ENCODE measurements at regions not wholly inside any gene's neighbourhood (a gene's known extent, or its start where the extent isn't known, plus 50 kb on each side); places are given as distances from the start of the nearest gene placed in this dataset.

DNA sequence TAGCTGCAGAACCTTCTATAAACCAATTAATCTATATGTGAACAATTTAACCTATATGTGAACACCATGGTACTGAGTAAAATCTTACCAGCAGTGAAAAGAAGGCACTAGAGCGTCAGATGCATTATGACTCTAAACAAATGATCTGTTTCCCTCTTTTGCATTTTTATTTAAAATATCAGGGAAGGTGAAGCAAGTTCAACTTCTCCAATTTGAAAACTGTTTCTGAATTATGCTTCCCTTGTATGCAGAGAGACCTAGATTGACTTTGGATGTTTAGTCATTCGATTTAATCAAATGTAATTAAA is 80.9 kb downstream of the DAD1 start:
- TF ChIP-seq, protein P1, sequence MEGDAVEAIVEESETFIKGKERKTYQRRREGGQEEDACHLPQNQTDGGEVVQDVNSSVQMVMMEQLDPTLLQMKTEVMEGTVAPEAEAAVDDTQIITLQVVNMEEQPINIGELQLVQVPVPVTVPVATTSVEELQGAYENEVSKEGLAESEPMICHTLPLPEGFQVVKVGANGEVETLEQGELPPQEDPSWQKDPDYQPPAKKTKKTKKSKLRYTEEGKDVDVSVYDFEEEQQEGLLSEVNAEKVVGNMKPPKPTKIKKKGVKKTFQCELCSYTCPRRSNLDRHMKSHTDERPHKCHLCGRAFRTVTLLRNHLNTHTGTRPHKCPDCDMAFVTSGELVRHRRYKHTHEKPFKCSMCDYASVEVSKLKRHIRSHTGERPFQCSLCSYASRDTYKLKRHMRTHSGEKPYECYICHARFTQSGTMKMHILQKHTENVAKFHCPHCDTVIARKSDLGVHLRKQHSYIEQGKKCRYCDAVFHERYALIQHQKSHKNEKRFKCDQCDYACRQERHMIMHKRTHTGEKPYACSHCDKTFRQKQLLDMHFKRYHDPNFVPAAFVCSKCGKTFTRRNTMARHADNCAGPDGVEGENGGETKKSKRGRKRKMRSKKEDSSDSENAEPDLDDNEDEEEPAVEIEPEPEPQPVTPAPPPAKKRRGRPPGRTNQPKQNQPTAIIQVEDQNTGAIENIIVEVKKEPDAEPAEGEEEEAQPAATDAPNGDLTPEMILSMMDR (IDR thresholded peaks at IDR 0.05; ENCODE audit: control insufficient read depth, extremely low read depth, insufficient read depth): no peak
- DNase-seq (ENCODE audit: low read depth): no peak
- H3K4me3 ChIP-seq (ENCODE audit: low read depth, low read length): no peak overlapping the region

DNA sequence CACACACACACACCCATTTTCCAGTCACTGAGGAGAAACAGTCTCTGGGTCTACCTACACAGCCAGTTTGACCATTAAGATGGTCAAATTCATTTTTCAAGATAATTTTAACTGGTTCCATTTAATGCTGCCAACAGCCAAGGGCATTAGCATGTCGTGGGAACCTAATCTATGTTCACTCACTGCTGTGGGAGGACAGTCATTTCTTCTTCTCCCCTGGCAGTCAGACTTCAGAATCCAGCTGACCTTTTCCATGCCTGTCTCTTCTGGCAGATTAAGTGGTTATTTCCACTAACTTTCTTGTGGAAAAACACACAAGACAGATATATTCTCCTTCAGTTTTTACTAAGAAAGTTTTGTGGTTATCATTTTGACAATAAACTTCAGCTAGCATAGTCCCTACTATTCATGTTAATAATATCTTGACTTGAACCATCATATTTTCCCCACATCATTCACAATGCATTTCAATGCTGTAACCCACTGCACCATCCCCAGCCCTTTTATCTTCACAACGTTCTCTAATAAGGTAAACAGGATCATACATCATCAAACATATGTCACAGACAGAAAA is 82.2 kb downstream of the DAD1 start:
- no peak overlapping the region for H3K4me3 ChIP-seq (ENCODE audit: low read depth, low read length)
- DNase-seq (ENCODE audit: low read depth): no peak
- TF ChIP-seq, protein P1 (IDR thresholded peaks at IDR 0.05; ENCODE audit: control insufficient read depth, extremely low read depth, insufficient read depth): no peak

DNA sequence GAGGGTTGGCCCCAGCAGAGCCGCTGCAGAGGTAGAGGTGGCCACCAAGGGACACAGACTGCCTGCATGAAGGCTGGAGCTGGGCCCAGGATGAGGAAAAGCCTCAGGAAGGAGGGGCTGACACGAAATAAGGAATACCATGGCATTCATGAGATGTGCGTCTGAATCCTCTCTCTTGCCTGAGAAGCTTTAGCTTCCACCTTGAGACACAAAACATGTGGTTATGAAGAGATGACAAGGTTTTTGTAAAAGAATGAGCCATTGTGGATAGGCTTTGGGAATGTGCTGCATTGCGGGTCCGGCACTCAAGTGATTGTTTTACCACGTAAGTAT is 82.7 kb downstream of the DAD1 start:
- TF ChIP-seq, protein P1 (IDR thresholded peaks at IDR 0.05; ENCODE audit: control insufficient read depth, extremely low read depth, insufficient read depth): no peak
- DNase-seq (ENCODE audit: low read depth): no peak
- no peak overlapping the region for H3K4me3 ChIP-seq (ENCODE audit: low read depth, low read length)

DNA sequence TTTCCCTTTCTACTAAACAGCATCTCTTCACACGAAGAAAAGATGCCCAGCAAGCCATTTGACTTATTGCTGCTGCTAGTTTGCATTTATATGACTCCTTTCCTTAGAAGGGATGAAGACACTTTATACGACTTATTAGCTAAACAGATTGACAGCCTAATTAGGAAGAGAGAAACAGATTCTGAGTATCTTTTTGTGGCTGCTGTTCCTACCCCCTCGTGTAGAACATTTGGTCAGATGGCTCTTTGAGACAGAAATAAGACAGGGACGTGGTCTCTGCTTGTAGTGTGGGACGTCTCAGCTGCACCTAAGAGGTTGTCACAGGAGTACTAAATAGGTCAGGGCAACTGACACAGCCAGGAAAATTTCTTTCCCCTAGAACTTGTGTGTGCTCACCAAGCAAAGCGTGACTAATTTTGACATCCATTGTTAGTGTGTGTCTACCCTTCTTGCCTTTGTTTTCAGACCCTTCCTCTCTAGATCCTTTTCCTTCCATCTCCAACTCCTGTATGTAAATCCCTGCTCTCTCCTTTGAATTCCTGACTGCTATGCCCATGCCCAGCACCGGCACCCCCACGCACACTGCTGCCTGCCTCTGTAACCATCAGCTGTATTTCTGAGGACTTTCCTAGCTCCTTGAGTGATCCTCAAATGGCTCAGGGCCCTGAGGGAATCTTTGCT is 83.2 kb downstream of the DAD1 start:
- H3K4me3 ChIP-seq (ENCODE audit: low read depth, low read length): no peak overlapping the region

DNA sequence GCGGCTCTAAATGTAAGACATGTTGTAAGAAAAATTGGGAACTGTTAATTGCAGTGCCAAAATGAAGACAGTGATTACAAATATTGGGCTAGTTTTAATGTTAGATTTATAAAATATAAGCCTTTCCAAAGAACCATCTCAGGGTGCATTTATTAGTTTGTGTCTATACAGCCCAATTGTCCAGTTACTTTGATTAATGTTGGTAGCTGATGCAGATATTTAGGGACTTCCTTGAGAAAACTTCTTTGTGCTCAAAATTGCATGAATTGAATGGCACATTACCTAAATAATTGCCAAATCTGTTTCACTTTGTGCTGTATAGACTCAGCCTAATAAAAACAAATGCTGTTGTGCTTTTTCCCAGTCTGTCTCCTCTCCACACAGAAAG is 83.7 kb downstream of the DAD1 start:
- H3K4me3 ChIP-seq (ENCODE audit: low read depth, low read length): no peak overlapping the region

More for the DNA sequence above, 83.2 kb downstream of the DAD1 start:
- no peak for DNase-seq (ENCODE audit: low read depth)
- TF ChIP-seq, protein P1 (IDR thresholded peaks at IDR 0.05; ENCODE audit: control insufficient read depth, extremely low read depth, insufficient read depth): no peak

DNA sequence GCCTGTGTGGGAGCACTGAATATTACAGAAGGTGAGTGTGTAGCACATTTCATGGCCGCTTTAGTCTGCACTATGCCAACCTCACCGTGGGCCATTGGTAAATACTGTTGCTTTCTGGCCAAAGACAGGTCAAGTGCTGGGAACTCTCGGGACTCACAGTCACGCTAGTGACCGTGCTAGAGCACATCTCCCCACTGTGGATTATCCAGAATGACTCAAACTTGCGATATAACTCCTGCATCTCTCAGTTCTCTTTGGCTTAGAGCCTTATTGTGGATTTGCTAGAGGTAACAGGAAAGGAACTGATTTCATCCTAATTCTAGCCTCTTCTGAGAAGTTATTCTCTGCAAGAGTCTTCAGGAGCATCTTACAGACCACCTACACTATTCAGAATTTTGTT is 86.5 kb downstream of the DAD1 start:
- DNase-seq (ENCODE audit: low read depth): no peak
- H3K4me3 ChIP-seq (ENCODE audit: low read depth, low read length): no peak overlapping the region
- TF ChIP-seq, protein P1 (IDR thresholded peaks at IDR 0.05; ENCODE audit: control insufficient read depth, extremely low read depth, insufficient read depth): no peak

More for the DNA sequence above, 83.7 kb downstream of the DAD1 start:
- TF ChIP-seq, protein P1 (IDR thresholded peaks at IDR 0.05; ENCODE audit: control insufficient read depth, extremely low read depth, insufficient read depth): no peak
- no peak for DNase-seq (ENCODE audit: low read depth)

DNA sequence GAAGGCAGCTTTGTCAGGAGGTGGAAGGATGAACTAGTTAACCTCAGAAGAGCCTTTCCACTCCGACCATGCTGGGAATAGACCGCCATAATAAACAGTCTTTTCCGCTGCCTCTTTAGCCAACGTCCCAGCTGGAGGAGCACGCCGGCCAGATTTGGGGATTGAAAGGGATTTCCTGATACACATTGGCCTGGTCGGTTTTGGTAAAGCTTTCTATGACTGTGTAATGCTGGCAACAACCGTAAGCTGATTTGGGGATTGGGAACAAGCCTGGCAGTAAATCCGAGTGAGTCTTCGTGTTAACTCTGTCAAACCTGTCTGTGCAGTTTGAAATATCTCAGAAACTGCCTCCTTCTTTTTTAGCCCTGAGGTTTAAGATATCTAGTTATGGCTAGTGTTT is 87.0 kb downstream of the DAD1 start:
- TF ChIP-seq, protein P1 (IDR thresholded peaks at IDR 0.05; ENCODE audit: control insufficient read depth, extremely low read depth, insufficient read depth): no peak
- peak; percentile 50 for DNase-seq (ENCODE audit: low read depth)
- H3K4me3 ChIP-seq (ENCODE audit: low read depth, low read length): no peak overlapping the region

All from LNCaP clone FGC (cell line).